ENCODE measurements at regions not wholly inside any gene's neighbourhood (a gene's known extent, or its start where the extent isn't known, plus 50 kb on each side); places are given as distances from the start of the nearest gene placed in this dataset.

DNA sequence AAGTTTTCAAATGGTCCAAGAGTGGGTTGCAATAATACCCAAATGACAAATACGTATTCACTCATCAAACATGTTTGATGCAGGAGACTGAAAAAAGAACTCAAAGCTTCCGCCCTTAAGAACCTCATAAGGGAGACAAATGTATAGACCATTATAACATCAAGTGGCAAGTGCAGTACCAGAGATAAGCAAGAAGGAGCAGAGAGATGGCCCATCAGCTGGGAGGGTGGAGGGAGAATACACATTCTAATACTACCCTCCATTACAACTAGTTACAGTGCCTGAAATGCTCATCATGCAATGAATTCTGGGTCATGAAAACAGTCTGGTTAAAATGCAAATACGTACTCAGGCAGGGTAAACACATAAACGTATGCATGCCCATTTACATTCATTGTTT, 304.0 kb downstream of the SHQ1 start:
- H4K91ac ChIP-seq (ENCODE audit: insufficient read depth, low read depth, low read length), result no peak overlapping the region
- no TSS peak for BruUV-seq (replicated peaks)
- no peak overlapping the region for H2BK20ac ChIP-seq (ENCODE audit: low read depth, low read length)
- DNase-seq, result no peak
- no peaks in the 10 kb centered on the region for H3K4me1 ChIP-seq (ENCODE audit: control insufficient read depth, insufficient read depth, low read length)
- H3K23ac ChIP-seq (ENCODE audit: low read depth, low read length), result no peak overlapping the region
- ATAC-seq (ENCODE audit: low read depth), result no peak
- H3K4ac ChIP-seq (ENCODE audit: low read depth, low read length), result no peak overlapping the region
- peaks cover 3% of the 10 kb centered on the region; the same call in 1 of the 2 replicates for H3K9me3 ChIP-seq (ENCODE audit: control insufficient read depth, insufficient read depth, low read length)
- intact Hi-C loops (cut with micrococcal nuclease), result no loop called here
- no peak overlapping the region for H3K27ac ChIP-seq (ENCODE audit: insufficient read depth, low read length)
- no peak overlapping the region for H2AK9ac ChIP-seq (replicated peaks; ENCODE audit: low read depth, low read length, poor library complexity)
- H2BK5ac ChIP-seq (ENCODE audit: low read depth, low read length, poor library complexity, severe bottlenecking), result no peak overlapping the region
- in situ Hi-C loops (cut with MboI; ENCODE audit: low sequenced_read_pairs), result no loop called here
- no peaks in the 10 kb centered on the region for H3K9me1 ChIP-seq (ENCODE audit: insufficient read depth, low read length)
- H3K36me3 ChIP-seq (ENCODE audit: control insufficient read depth, insufficient read depth, low read length), result no peaks in the 10 kb centered on the region
- H3K79me1 ChIP-seq (ENCODE audit: low read depth in 1 of 2, low read length in 2 of 2), result no peaks in the 10 kb centered on the region
- H3K27me3 ChIP-seq (ENCODE audit: control insufficient read depth, insufficient read depth, low read length), result peaks cover 11% of the 10 kb centered on the region
- H2BK15ac ChIP-seq (ENCODE audit: low read depth, low read length), result no peak overlapping the region
- no peak overlapping the region for H2BK120ac ChIP-seq (ENCODE audit: low read depth, low read length)
- H2AK5ac ChIP-seq (ENCODE audit: low read depth, low read length), result no peak overlapping the region
- no peak for TF ChIP-seq SMC3 (IDR thresholded peaks at IDR 0.05; ENCODE audit: low read depth, low read length)
- no peak for TF ChIP-seq CHD1 (IDR thresholded peaks at IDR 0.05; ENCODE audit: low read depth, low read length)
- no peak for TF ChIP-seq CEBPB (IDR thresholded peaks at IDR 0.05; ENCODE audit: low read depth, low read length)
- no peak for TF ChIP-seq CTCF (conservative IDR thresholded peaks at IDR 0.05; ENCODE audit: low read depth, low read length)
- TF ChIP-seq USF2 (IDR thresholded peaks at IDR 0.05; ENCODE audit: low read depth, low read length), result no peak
- no peak for TF ChIP-seq RAD21 (IDR thresholded peaks at IDR 0.05; ENCODE audit: low read length)
- TF ChIP-seq MAFK (IDR thresholded peaks at IDR 0.05; ENCODE audit: low read depth, low read length), result no peak
- TF ChIP-seq BHLHE40 (IDR thresholded peaks at IDR 0.05; ENCODE audit: low read depth, low read length), result no peak
- TF ChIP-seq RFX5 (IDR thresholded peaks at IDR 0.05; ENCODE audit: low read depth, low read length), result no peak
- no peak for TF ChIP-seq RCOR1 (IDR thresholded peaks at IDR 0.05; ENCODE audit: insufficient replicate concordance, low read length)
- TF ChIP-seq MXI1 (IDR thresholded peaks at IDR 0.05; ENCODE audit: borderline replicate concordance, low read depth, low read length), result no peak
- no peak for TF ChIP-seq POLR2A (IDR thresholded peaks at IDR 0.05; ENCODE audit: low read depth, low read length)
- no peak for TF ChIP-seq NFE2L2 (IDR thresholded peaks at IDR 0.05; ENCODE audit: low read depth, low read length)
- TF ChIP-seq, protein P1, sequence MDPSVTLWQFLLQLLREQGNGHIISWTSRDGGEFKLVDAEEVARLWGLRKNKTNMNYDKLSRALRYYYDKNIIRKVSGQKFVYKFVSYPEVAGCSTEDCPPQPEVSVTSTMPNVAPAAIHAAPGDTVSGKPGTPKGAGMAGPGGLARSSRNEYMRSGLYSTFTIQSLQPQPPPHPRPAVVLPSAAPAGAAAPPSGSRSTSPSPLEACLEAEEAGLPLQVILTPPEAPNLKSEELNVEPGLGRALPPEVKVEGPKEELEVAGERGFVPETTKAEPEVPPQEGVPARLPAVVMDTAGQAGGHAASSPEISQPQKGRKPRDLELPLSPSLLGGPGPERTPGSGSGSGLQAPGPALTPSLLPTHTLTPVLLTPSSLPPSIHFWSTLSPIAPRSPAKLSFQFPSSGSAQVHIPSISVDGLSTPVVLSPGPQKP (IDR thresholded peaks at IDR 0.05; ENCODE audit: borderline replicate concordance, low read depth, low read length), result no peak
- H3K4me2 ChIP-seq (ENCODE audit: low read depth, low read length), result no peak overlapping the region
- H3K18ac ChIP-seq (ENCODE audit: low read depth, low read length), result no peak overlapping the region
- no peaks in the 10 kb centered on the region for H4K20me1 ChIP-seq (ENCODE audit: insufficient read depth, low read length)
- H3K56ac ChIP-seq (ENCODE audit: extremely low read depth, insufficient read depth, low read length), result no peak overlapping the region
- H3K14ac ChIP-seq (replicated peaks; ENCODE audit: low read depth, low read length), result no peak overlapping the region
- H3K4me3 ChIP-seq (ENCODE audit: insufficient read depth, low read depth, low read length), result no peak overlapping the region
- H4K5ac ChIP-seq (ENCODE audit: low read depth, low read length), result no peak overlapping the region
- ChIA-PET POLR2A (ENCODE audit: unreplicated experiment) (no interaction called here), CTCF (interaction anchor here (0.6 kb wide), 1 partner anchor 210 kb away, joined by 3 read pairs; no protein-coding TSS in a partner anchor)
- no peak overlapping the region for H4K8ac ChIP-seq (ENCODE audit: low read depth in 2 of 2, low read length in 2 of 2)
- dilution Hi-C loops (cut with HindIII; ENCODE audit: low sequenced_read_pairs, unreplicated experiment), result no loop called here
- WGBS, 2 experiments (ENCODE audit: extremely low coverage in 2 of 2, insufficient read length in 1 of 2), result no CpG with 5 or more reads among the region's 4 CpGs
- no peak overlapping the region for H3K9ac ChIP-seq (ENCODE audit: low read depth, low read length)
- no peak overlapping the region for H2AFZ ChIP-seq (replicated peaks; ENCODE audit: low read length, poor library complexity)

All from IMR-90 (cell line).